ENCODE measurements at regions not wholly inside any gene's neighbourhood (a gene's known extent, or its start where the extent isn't known, plus 50 kb on each side); places are given as distances from the start of the nearest gene placed in this dataset.

GRCh38 chr5:33275391-33275790, 165.4 kb upstream of the TARS1 start:
- H3K4me3 Mint-ChIP-seq (ENCODE audit: unreplicated experiment) = no peak overlapping the region
- H3K4me1 Mint-ChIP-seq (ENCODE audit: low read depth, unreplicated experiment) = peaks cover 27% of the 10 kb centered on the region
- Histone ChIP-seq H3K9me3 (ENCODE audit: insufficient read depth, low read depth, low read length) (no peaks in the 10 kb centered on the region), H3K27me3 (ENCODE audit: insufficient read depth, low read length) (no peaks in the 10 kb centered on the region), H3K4me3 (ENCODE audit: insufficient read depth, low read depth, low read length) (no peak overlapping the region), H3K4me1 (ENCODE audit: insufficient read depth, low read length) (peaks cover 22% of the 10 kb centered on the region), H3K36me3 (ENCODE audit: insufficient read depth, low read length) (no peaks in the 10 kb centered on the region), H3K27ac (ENCODE audit: low read depth, low read length) (peak overlapping the region; percentile 85), H2AFZ (ENCODE audit: low read depth, low read length) (no peak overlapping the region), H3K79me2 (ENCODE audit: insufficient read depth, low read length) (no peaks in the 10 kb centered on the region), H4K20me1 (ENCODE audit: insufficient read depth, low read length) (no peaks in the 10 kb centered on the region), H3K9ac (ENCODE audit: low read length) (peak overlapping the region; percentile 67), H3K4me2 (ENCODE audit: low read length) (no peak overlapping the region)
- H3K27me3 Mint-ChIP-seq (ENCODE audit: low read depth, unreplicated experiment) = no peaks in the 10 kb centered on the region
- no peak for FAIRE-seq
- TF ChIP-seq CTCF (IDR thresholded peaks at IDR 0.05; ENCODE audit: insufficient read depth, low read depth, low read length) = no peak
- TF ChIP-seq EZH2 (IDR thresholded peaks at IDR 0.05; ENCODE audit: insufficient read depth, low read length) = no peak
- no peaks in the 10 kb centered on the region for H3K36me3 Mint-ChIP-seq (ENCODE audit: low read depth, unreplicated experiment)
- peaks cover 2% of the 10 kb centered on the region for H3K9me3 Mint-ChIP-seq (ENCODE audit: unreplicated experiment)
- H3K27ac Mint-ChIP-seq (ENCODE audit: unreplicated experiment) = peak overlapping the region; percentile 47
- peak; percentile 57 for DNase-seq (ENCODE audit: low read depth)

- Histone ChIP-seq H3K4me1 (ENCODE audit: insufficient read depth, low read length) (peaks cover 22% of the 10 kb centered on the region), H2AFZ (ENCODE audit: low read depth, low read length) (no peak overlapping the region), H3K36me3 (ENCODE audit: insufficient read depth, low read length) (no peaks in the 10 kb centered on the region), H3K4me2 (ENCODE audit: low read length) (peak overlapping the region; percentile 30), H3K9ac (ENCODE audit: low read length) (peak overlapping the region; percentile 67), H3K4me3 (ENCODE audit: insufficient read depth, low read depth, low read length) (no peak overlapping the region), H4K20me1 (ENCODE audit: insufficient read depth, low read length) (no peaks in the 10 kb centered on the region), H3K27ac (ENCODE audit: low read depth, low read length) (peak overlapping the region; percentile 85), H3K9me3 (ENCODE audit: insufficient read depth, low read depth, low read length) (no peaks in the 10 kb centered on the region), H3K27me3 (ENCODE audit: insufficient read depth, low read length) (no peaks in the 10 kb centered on the region), H3K79me2 (ENCODE audit: insufficient read depth, low read length) (no peaks in the 10 kb centered on the region)
- DNase-seq (ENCODE audit: low read depth) (peak; percentile 89), FAIRE-seq (no peak)
- H3K4me1 Mint-ChIP-seq (ENCODE audit: low read depth, unreplicated experiment) = peaks cover 24% of the 10 kb centered on the region
- H3K4me3 Mint-ChIP-seq (ENCODE audit: unreplicated experiment) = no peak overlapping the region
- H3K9me3 Mint-ChIP-seq (ENCODE audit: unreplicated experiment) = peaks cover 2% of the 10 kb centered on the region
- H3K27ac Mint-ChIP-seq (ENCODE audit: unreplicated experiment) = peak overlapping the region; percentile 4
- no peaks in the 10 kb centered on the region for H3K27me3 Mint-ChIP-seq (ENCODE audit: low read depth, unreplicated experiment)
- no peaks in the 10 kb centered on the region for H3K36me3 Mint-ChIP-seq (ENCODE audit: low read depth, unreplicated experiment)
- TF ChIP-seq EZH2 (IDR thresholded peaks at IDR 0.05; ENCODE audit: insufficient read depth, low read length) = no peak
- TF ChIP-seq CTCF (IDR thresholded peaks at IDR 0.05; ENCODE audit: insufficient read depth, low read depth, low read length) = no peak
These were observed 164.7 kb upstream of the TARS1 start for GRCh38 chr5:33275921-33276627.

DNA sequence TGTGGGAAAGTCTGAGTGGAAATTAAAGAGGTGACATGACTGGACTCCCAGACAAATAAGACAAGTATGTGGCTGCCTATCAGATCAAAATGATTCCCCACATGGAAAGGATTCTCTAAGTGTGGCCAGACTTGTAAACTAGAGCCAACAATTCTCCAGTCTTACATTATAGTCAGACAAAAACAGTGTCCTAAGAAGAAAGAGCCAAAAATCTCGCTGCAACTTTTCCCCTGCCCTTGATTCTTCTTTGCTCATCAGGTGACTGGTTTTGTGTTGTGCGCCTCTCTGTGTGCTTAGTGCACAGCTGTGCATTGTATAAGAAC, 164.2 kb upstream of the TARS1 start:
- H3K9me3 Mint-ChIP-seq (ENCODE audit: unreplicated experiment) = peaks cover 2% of the 10 kb centered on the region
- Histone ChIP-seq H3K4me2 (ENCODE audit: low read length) (peak overlapping the region; percentile 30), H3K79me2 (ENCODE audit: insufficient read depth, low read length) (no peaks in the 10 kb centered on the region), H3K27me3 (ENCODE audit: insufficient read depth, low read length) (no peaks in the 10 kb centered on the region), H3K27ac (ENCODE audit: low read depth, low read length) (peak overlapping the region; percentile 85), H3K4me1 (ENCODE audit: insufficient read depth, low read length) (peaks cover 21% of the 10 kb centered on the region), H4K20me1 (ENCODE audit: insufficient read depth, low read length) (no peaks in the 10 kb centered on the region), H3K36me3 (ENCODE audit: insufficient read depth, low read length) (no peaks in the 10 kb centered on the region), H3K4me3 (ENCODE audit: insufficient read depth, low read depth, low read length) (no peak overlapping the region), H3K9me3 (ENCODE audit: insufficient read depth, low read depth, low read length) (no peaks in the 10 kb centered on the region), H3K9ac (ENCODE audit: low read length) (peak overlapping the region; percentile 67), H2AFZ (ENCODE audit: low read depth, low read length) (no peak overlapping the region)
- no peaks in the 10 kb centered on the region for H3K27me3 Mint-ChIP-seq (ENCODE audit: low read depth, unreplicated experiment)
- TF ChIP-seq EZH2 (IDR thresholded peaks at IDR 0.05; ENCODE audit: insufficient read depth, low read length) = no peak
- no peak for TF ChIP-seq CTCF (IDR thresholded peaks at IDR 0.05; ENCODE audit: insufficient read depth, low read depth, low read length)
- peaks cover 24% of the 10 kb centered on the region for H3K4me1 Mint-ChIP-seq (ENCODE audit: low read depth, unreplicated experiment)
- no peaks in the 10 kb centered on the region for H3K36me3 Mint-ChIP-seq (ENCODE audit: low read depth, unreplicated experiment)
- no peak for DNase-seq (ENCODE audit: low read depth)
- FAIRE-seq = peak; percentile 88
- H3K27ac Mint-ChIP-seq (ENCODE audit: unreplicated experiment) = peak overlapping the region; percentile 4
- no peak overlapping the region for H3K4me3 Mint-ChIP-seq (ENCODE audit: unreplicated experiment)
